CD4-positive, alpha-beta T cell treated with Interleukin-6 at 100 ng/mL for 8 hours (primary cell): ENCODE measurements at regions not wholly inside any gene's neighbourhood (a gene's known extent, or its start where the extent isn't known, plus 50 kb on each side); places are given as distances from the start of the nearest gene placed in this dataset.

ENCODE experiments used
- DNase-seq: peaks from one replicate; pipeline ENCODE4 v3.0.0-alpha.2; 2020; ENCODE audit warnings: mixed read lengths, low spot score

DNA sequence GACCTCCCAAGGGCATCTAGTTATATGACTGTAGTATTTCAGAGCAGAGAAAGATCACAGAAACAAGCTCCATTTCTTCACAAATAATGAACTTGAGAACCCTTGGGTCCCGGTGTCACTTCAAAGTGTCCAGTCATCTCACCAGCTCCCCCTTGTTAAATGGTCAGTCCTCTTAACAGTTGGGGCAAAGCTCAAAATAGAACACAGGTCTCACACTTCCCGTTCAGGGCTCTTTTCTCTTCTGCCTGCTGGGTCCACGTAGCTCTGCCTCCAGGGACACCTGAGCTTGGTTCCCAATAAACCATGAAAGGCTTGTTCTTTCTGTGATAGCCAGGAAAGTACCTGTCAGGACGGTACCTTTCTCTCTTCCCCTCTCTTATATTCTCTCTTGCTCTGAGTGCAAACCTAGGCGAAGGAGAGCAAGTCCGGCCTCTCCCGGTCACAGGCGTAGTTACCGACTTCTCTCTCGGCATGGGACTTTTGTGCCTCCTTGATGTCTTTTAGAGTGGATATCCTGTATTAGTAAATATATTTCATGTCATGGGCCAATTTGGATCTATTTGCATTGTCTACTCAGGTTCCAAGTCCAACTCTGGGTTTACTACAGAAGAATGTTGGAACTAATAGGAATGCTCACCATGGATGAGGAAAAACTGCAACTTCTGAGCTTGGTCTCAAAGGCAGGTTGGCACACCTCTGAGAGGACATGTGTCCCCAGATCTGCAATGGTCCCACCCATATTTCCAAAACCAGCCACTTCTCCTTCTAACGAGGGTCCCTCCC is 118.8 kb upstream of the PARP11 start:
- DNase-seq: no peak

DNA sequence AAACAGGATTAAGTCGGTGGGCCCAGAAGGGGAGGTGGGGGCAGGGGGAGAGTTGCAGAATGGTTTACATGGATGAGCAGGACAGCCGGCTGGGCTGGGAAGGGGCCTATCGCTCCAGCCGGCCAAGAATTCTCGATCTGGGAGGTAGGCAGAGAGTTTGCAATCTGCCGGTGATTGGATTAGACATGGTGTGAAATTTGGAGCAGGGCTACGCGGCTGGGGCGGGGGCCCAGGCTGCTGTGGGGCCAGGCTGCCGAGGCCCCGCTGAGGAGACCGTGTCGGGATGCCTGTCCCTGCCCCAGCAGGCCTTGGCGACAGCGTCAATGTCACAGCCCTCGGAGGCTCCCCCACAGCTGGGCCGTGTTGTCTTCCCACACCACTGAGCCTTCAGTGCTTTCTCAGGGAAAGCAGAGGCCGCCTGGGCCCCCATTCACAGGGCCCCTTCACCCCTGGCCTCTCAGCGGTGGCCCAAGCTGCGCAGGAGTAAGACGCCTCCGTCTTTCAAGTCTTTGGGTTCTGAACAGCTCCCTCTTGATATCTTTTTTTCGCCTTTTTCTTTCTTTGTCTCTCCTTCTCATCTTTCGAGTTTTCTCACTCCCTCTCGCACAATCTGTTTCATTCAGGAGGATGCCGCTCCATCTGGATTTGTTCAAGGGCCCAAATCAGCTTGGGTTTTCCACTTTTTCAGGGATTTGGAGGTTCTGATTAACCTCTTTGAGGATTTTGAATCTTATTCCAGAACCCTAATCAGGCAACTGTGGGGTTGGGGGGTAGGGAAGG is 117.5 kb upstream of the PARP11 start:
- no peak for DNase-seq

DNA sequence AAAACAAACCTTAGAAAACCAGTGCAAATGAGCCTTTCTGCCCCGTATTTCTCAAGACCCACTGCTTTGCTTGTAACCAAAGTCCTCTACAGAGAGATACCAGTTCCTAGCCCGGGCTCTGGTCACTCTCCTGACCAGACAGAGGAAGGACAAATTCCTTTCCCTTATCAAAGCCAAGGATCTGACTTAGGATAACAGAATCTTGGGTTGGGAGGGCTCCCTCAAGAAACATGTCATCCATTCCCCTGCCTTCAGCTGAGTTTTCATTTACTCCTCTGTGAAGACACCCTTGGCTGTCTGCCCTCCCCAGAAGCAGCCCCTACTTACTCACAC is 116.0 kb upstream of the PARP11 start:
- DNase-seq: no peak

DNA sequence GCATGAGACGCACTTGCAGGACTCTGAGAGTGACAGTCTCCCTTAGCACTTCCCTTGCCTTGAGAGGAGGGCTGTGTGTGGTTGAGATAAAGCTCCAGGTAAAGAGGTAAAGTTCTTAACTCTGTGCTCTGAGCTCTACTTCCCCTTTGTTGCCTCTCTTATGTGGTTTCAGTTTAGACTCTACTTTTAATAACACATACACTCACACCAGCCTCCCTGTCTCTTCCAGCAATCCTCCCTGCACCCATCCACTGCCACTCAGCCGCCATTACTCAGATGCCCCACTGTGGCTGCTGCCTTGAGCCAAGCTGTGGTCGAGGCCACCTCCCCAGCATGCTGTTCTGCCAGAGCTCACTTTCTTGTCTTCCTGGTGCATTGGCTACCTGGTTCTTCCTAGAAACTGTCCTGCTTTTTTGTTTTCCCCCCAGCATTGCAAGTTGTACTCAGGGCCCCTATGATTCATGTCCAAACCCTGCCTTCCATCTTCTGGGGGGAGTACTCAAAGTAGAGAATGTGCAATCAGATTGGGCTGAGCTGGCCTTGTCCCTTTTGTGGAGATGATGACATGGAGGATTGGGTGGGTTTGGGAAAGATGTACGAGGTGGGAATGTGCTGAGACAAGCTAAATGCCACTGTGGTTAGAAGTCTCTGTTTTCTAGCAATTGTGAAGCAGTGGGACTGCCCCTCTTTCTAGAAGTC is 115.5 kb upstream of the PARP11 start:
- DNase-seq: peak; percentile 61

DNA sequence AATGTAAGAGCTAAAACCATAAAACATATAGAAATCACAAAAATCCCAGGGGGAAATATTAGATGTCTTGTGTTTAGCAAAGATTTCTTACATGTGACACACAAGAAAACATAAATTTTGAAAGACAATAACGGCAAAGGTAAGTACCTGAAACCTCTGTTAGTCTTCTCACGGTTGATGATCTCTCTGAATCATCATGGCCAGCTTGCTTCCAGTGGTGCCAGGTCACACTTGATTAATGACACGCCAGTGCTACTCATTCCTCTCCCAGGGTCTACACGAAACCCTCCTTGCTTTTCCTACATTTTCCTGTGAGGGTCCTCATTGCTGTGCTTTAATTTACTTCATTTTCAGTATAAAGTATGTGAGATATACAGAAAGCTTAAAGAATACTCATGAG is 114.4 kb upstream of the PARP11 start:
- DNase-seq: no peak

DNA sequence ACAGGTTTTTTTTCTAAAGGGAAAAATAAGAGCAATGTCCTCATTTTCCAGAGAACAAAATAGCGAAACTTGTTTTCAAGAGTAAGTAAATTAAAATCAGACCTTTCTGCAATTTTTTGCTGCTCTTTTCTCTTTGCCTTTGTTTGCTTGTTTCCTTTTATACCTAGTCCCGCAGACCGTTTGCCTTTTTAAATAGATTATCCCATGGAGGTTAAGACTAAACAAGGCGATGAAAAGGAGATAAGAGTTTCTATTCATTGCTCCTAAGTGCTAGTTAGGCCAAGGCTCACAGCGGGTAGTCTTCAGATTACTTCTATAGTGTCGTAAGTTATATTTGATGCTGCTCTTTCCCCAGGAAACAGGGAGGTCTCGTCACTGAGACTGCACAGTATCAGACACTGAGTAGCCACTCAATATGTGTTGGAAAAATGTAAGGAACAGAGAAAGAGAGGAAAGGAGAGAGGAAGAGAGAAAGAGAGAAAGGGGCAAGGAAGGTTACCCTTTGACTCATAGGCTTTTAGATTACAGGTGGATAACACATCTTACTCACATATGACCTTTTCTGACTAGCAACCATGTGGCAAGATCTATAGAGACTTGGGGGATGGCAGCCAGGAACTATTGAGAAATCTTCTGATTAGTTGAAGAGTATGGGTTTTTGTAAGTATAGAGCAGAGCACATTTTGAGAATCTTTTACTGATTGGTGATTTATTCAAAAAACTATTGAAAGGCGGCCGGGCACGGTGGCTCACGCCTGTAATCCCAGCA is 107.5 kb upstream of the PARP11 start:
- DNase-seq: no peak

DNA sequence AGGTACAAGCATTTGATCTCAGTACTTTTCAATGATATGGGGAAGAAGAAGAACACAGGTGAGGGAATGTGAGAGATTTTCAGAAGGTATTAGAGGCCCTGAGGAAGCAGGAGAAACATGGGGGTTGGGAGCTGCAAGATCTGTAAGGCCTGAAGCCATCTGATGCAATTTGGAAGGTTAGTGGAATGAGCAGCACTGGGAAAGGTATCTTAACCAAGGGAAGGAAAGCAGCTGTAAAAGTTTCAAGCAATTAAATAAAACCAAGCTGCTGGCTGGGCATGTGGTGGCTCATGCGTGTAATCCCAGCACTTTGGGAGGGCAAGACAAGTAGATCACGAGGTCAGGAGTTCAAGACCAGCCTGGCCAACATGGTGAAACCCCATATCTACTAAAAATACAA is 104.4 kb upstream of the PARP11 start:
- DNase-seq: no peak

DNA sequence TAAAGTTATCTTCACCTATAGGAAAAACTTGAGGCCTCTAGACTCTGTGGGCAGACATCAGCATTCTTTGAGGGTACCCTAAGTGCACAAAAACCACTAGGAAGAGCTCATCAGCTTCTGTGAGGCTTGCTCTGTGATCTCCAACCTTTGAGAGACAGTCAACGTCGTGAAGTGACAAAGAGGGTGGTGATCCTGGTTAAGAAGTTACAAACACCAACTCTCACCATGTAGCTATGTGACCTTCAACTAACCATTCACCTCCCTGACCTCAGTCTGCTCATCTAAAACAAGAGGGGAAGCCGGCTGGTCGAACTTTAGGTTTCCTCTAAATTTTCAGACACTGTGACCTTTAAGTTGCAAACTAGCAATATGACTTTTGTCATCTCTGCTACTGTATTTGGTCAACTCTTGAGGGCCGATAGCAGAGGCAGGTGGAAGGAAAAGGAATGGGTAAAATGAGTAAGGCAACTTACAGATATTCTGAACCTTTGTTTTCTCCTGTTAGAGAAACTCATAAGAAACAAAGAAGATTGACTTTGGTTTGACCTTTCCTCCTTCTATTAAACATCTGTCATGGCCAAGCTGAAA is 103.2 kb upstream of the PARP11 start:
- DNase-seq: no peak

DNA sequence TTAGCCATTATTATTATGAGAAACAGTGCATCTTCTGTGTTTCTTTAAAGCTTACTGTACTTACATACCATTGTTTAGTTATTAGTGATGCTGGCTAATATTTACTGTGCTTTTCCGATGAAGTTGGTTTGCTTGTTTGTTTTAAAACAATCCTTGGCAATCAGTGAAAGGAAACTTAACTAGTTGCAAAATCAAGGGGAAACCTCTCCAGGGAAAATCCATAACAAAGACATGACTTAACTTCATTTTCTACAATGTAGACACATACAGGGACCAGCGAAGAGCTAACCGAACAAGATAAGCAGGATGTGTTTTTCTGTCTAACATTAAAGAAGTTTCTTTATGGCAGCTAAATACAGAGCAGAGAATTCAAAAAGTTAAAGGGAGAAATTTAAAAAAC is 102.5 kb upstream of the PARP11 start:
- no peak for DNase-seq

DNA sequence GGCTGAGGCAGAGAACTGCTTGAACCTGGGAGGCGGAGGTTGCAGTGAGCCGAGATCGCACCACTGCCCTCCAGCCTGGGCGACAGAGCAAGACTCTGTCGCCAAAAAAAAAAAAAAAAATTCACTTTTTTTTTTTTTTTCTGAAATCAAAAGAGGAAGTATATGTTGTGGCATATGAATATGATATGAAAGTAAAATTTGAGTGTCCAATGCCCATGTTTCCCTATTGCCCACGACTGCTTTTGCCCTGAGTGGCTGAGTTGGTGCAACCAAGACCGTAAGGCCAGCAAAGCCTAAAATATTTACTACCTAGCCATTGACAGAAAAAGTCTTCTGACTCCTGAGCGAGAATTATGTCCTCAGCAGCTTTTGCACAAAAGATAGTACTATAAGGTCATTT is 101.7 kb upstream of the PARP11 start:
- no peak for DNase-seq

DNA sequence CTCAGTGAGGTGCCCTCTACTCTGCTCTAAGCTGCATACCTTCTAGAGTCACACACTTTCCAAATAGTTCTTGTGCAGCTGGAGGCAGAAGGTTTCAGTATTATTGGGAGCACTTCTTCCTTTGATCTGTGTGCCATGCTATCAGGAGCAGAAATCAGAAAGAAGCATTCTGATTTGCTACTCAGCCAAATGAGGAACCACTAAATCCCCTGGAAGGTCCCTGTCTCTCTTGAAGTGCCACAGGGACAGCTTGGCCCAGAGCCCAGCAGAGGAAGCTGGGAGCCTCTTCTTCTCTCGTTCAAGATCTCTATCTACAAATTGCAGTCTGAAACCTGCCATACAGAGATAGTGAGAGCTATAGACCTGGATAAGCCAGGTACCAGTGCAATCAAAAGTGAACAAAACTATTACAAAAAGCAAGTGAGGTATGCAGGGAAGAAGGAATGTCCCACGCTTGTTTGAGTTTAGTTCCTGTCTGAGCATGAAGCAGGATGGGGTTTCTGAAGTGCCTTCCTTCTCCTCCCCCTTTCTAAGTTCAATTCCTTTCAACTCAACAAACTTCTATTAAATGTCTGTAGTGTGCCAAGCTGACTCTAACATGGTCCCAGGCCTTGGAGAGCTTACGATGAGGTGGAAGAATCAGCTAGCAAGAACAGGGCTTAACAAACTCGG is 100.9 kb upstream of the PARP11 start:
- peak; percentile 11 for DNase-seq

DNA sequence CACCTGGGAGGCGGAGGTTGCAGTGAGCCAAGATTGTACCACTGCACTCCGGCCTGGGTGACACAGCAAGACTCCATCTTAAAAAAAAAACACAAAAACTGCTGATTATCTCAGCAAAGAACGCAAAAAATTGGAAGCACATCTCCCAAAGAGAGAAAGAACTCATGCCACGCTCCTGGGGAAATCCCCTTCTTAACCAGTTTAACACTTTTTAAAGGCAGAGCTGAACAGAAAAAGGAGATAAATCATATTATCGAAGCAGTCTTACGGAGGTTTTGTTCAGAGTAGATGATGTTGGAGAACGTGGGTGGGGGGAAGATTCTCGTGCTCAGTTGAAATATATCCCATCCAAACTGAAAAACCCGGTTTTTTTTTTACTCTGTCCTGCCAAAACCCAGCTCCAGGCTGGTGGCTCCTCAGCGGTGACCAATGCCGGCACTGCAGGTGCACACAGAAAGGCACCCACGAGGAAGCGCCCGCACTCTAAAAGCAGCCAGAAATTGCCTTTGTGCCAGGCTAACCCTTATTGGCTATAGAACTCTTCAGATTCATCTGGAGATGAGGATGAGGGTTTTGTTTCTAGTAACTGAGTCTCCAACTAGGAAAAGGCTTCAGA is 100.2 kb upstream of the PARP11 start:
- DNase-seq: no peak

DNA sequence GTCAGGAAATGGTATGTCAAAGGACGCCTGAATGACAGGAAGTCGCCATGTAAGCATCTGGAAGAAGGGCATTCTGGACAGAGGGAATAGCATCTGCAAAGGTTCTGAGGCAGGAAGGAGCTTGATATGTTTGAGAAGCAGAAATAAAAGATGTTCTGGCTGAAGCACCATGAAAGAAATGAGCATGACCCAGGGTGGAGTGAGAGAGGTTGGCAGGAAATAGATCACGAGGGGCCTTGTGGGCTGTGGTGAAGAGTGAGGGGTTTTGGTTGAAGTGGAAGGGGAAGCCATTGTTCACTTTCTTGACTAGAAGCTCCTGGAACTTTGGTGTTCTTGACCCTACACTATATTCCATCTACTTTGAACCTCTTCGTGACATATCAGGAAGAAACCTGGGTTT is 99.4 kb upstream of the PARP11 start:
- DNase-seq: peak; percentile 55

DNA sequence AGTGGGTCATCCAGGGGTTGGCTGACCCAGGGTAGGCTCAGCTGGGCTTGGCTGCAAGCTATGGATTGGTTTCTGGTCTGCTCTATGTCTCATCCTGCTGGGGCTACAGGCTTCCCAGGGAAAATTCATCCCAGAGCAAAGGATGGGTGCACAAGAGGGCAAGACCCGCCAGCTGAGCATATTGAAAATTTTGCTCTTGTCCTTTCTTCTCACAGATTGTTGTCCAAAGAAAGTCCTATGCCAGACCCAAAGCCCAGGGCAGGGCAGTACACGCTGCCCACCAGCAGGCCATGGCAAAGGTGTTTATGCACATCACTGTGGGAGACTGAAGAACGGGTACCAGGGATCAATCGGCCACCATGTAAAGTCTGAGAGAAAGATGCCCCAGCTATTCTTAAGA is 95.3 kb upstream of the PARP11 start:
- no peak for DNase-seq

DNA sequence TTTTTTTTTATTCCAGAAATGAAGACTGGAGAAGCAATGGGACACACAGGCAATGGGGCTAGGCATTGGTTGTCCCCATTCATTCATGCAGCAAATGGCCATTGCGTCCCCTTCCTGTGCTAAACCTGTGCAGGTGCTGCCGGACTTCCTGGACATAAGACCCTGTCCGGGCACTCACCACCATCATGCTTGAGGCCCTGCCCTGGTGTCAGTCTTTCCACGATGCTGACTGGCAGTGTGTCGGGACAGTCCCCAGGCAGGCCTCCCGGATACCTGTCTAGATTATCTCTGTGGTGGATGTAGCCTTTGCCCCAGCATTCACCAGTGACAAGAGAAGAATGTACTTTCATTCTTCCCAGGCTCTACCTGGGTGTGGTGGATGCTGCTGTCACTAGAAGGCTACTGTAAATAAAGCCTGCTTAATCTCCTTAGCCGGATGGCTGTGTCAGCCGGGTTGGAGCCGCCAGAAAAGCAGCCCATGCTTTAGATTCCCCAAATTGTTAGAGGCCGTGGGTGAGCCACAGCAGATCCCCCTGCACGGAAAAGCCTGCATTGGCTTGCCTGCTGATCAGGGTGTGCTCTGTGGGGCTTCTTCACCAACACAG is 94.5 kb upstream of the PARP11 start:
- DNase-seq: no peak

DNA sequence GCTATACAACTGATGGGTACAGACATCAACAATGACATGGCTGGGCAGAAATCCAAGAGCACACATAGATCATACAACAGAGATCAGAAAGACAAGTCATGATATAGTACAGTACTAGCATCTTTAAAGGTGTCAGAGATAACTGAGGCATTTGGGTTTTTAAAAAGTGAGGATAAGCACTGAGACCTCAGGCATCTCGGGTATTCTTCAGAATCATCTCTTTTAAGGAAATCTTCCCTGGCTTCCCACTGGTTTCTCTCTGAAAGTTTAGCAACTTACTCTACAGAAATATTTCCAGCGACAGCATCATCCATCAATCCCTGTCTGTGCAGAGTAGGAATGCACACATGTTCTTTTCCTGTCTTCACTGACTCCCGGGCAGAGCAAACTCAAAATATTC is 93.2 kb upstream of the PARP11 start:
- DNase-seq: no peak

DNA sequence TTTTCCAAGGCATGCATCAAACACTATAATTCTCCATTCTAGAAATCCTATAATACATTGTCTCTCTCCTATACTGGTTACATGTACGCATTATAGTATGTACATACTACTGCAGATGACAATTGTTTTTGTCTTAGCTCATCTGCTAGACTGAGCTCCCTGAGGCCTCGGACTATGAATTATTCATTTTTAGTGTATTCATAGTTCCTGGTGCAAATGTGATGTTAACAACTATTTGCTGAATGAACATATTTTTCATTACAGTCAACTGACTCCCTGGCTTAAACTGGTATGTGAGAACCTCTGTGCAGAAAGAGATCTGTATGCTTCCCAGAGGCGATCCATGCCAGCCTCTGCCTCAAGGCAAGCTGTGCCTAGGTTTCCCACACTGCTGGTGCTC is 91.8 kb upstream of the PARP11 start:
- no peak for DNase-seq

DNA sequence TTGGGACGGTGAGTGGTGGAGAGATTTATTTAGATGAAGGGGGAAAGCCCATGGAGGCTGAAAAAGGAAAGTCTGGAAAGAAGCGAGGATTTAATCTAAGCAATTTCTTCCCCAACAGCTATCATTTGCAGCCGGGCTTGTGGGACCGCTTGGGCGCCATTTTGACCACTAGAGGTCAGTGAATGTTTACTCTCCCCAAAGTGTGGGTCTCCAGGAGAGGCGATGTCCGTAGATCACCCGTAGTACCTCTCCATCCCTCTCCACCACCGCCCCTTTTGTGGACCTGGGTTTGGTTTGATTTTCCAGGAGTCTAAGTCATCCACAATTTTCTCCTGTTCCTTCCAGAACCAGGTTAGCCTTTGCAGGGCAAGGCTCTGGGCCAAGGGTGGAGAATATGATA is 91.2 kb upstream of the PARP11 start:
- DNase-seq: no peak

DNA sequence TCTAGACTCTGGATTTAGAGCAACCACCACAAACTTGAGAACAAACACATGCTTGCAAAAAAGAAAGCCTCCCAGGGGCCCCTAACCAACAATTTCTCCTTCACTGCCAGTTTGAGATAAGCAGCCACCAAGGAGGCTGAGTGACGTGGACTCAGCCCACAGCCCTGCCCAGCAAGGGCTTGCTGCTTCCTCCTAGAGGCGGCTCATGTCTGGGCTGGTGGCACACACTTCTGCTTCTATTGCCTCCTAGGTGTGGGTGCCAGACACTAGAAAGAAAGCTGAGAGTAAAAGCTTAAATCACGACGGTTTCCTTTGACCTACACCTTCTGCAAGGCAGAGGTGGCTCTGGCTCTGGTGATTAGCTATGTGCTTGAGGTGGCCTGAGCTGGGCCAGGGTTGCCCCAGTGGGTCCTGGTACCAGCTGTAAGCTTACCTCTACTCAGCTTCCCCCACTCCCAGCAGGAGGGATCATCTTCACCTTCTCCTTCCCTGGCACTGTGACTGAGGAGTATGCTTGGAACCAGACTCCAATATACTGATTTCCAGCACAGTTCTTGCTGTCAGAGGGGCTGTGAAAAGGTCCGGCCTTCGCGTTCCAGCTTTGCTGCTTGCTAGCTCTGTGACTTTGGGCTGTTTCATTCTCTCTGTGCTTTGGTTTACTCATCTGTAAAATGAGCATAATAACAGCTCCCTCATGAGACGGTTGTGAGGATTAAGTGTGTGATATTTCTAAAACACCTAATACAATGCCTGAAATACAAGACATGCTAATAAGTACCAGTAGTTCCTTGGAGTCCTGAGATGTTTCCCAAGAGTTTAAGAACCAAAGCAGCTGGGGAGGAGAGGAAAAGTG is 89.7 kb upstream of the PARP11 start:
- peak; percentile 86 for DNase-seq

DNA sequence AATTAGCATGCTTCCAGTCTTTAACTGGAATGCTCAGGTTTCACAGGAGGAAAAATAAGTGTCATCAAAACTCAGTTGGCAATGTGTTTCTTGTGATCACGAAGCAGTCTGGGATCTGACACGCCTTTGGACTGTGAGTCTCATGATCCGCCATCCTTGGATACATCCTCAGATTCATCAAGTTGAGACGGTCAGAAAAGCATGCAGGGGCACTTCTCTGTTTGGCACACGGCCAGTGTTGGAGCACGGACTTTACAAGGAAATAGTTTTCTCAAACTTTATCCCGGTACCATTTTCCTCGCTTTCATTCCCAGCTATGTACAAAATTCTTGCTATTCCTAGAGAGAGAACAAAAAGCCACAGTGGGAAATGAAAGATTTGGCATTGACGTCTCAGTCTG is 88.4 kb upstream of the PARP11 start:
- no peak for DNase-seq
